Keratinocyte (primary cell): ENCODE measurements at regions not wholly inside any gene's neighbourhood (a gene's known extent, or its start where the extent isn't known, plus 50 kb on each side); places are given as distances from the start of the nearest gene placed in this dataset.

ENCODE experiments used
- CTCF ChIP-seq, 3 experiments: IDR thresholded peaks in 1 of 3; conservative IDR thresholded peaks in 1 of 3; optimal IDR thresholded peaks in 1 of 3; 2 replicates in 2 of 3; 3 replicates in 1 of 3; pipeline versions ENCODE3 to v1.5.1; 2011; ENCODE audit warnings: low read length in 3 of 3, mild to moderate bottlenecking in 3 of 3, moderate library complexity in 2 of 3, control low read depth in 1 of 3, inconsistent platforms in 1 of 3; ENCODE audit not compliant: insufficient read depth in 2 of 3; ENCODE audit errors: extremely low read depth in 1 of 3
- EZH2 ChIP-seq: IDR thresholded peaks from one replicate; pipeline ENCODE4 v1.6.1; 2012; ENCODE audit warnings: inconsistent platforms, mild to moderate bottlenecking, low read length, moderate library complexity

GRCh38 chr6:105499931-105500330 is 97.0 kb upstream of the PREP start:
- TF ChIP-seq CTCF (optimal IDR thresholded peaks at IDR 0.05 in 1 of 3, IDR thresholded peaks at IDR 0.05 in 1 of 3, conservative IDR thresholded peaks at IDR 0.05 in 1 of 3; ENCODE audit: extremely low read depth in 1 of 3, insufficient read depth in 2 of 3, low read length in 3 of 3) (no peak), EZH2 (no peak)
